HUDEP-2 (cell line): ENCODE measurements at regions not wholly inside any gene's neighbourhood (a gene's known extent, or its start where the extent isn't known, plus 50 kb on each side); places are given as distances from the start of the nearest gene placed in this dataset.

ENCODE experiments used
- DNase-seq, 76 experiments: peaks; one replicate each; lab custom pipeline; 2025; ENCODE audit not compliant: unreplicated experiment in 76 of 76; lab: John Stamatoyannopoulos, UW

- no peak for DNase-seq
These were observed 52.0 kb upstream of the GLI2 start for GRCh38 chr2:120683701-120684100.

- no peak for DNase-seq
These were observed 51.2 kb upstream of the GLI2 start for GRCh38 chr2:120684289-120685065.

GRCh38 chr2:120685066-120685973 lies 50.3 kb upstream of the GLI2 start:
- no peak for DNase-seq
